GM18907 (cell line): ENCODE measurements at regions not wholly inside any gene's neighbourhood (a gene's known extent, or its start where the extent isn't known, plus 50 kb on each side); places are given as distances from the start of the nearest gene placed in this dataset.
"Not testable (repeated sequence)": the region's sequence is repeated elsewhere in the genome, so short reads cannot be mapped to it uniquely, and the experiment has no call there.

Source experiments
- ATAC-seq: cut with Tn5 transposase; IDR thresholded peaks from one replicate; pipeline ENCODE4 v1.9.1; 2021; ENCODE audit warnings: mild to moderate bottlenecking, moderate library complexity; ENCODE audit not compliant: unreplicated experiment

- no peak for ATAC-seq
Measured at GRCh38 chr4:13678186-13678924, 50.8 kb upstream of the BOD1L1 start.

GRCh38 chr4:13681570-13681969 lies 54.0 kb upstream of the BOD1L1 start:
- ATAC-seq = no peak

GRCh38 chr4:13694256-13694655 lies 66.7 kb upstream of the BOD1L1 start:
- ATAC-seq = no peak

- no peak for ATAC-seq
Measured at GRCh38 chr4:13698296-13698695, 70.8 kb upstream of the BOD1L1 start.

- ATAC-seq = no peak
Measured at GRCh38 chr4:13700021-13700857, 72.7 kb upstream of the BOD1L1 start.

GRCh38 chr4:13700858-13701140 lies 73.3 kb upstream of the BOD1L1 start:
- not testable (repeated sequence) for ATAC-seq

- ATAC-seq = no peak
Measured at GRCh38 chr4:13701937-13702446, 74.5 kb upstream of the BOD1L1 start.

GRCh38 chr4:13703096-13703495 lies 75.6 kb upstream of the BOD1L1 start:
- no peak for ATAC-seq

- no peak for ATAC-seq
Measured at GRCh38 chr4:13704035-13704434, 76.5 kb upstream of the BOD1L1 start.

- ATAC-seq = no peak
Measured at GRCh38 chr4:13704761-13705160, 77.2 kb upstream of the BOD1L1 start.

- ATAC-seq = no peak
Measured at GRCh38 chr4:13705521-13706041, 78.1 kb upstream of the BOD1L1 start.

- ATAC-seq = no peak
Measured at GRCh38 chr4:13706120-13706519, 78.6 kb upstream of the BOD1L1 start.

- ATAC-seq = no peak
Measured at GRCh38 chr4:13706716-13707115, 79.2 kb upstream of the BOD1L1 start.

GRCh38 chr4:13710246-13710885 lies 82.8 kb upstream of the BOD1L1 start:
- no peak for ATAC-seq

GRCh38 chr4:13711233-13711785 lies 83.8 kb upstream of the BOD1L1 start:
- ATAC-seq = no peak

GRCh38 chr4:13721894-13722293 lies 94.4 kb upstream of the BOD1L1 start:
- no peak for ATAC-seq

GRCh38 chr4:13722649-13723048 lies 95.1 kb upstream of the BOD1L1 start:
- ATAC-seq = no peak

- ATAC-seq = no peak
Measured at GRCh38 chr4:13728761-13729160, 101.2 kb upstream of the BOD1L1 start.

GRCh38 chr4:13731019-13731418 lies 103.5 kb upstream of the BOD1L1 start:
- no peak for ATAC-seq

- ATAC-seq = no peak
Measured at GRCh38 chr4:13733817-13734216, 106.3 kb upstream of the BOD1L1 start.

GRCh38 chr4:13750594-13750993 lies 123.1 kb upstream of the BOD1L1 start:
- no peak for ATAC-seq
